GM19239 (cell line): ENCODE measurements at regions not wholly inside any gene's neighbourhood (a gene's known extent, or its start where the extent isn't known, plus 50 kb on each side); places are given as distances from the start of the nearest gene placed in this dataset.
"Not testable (repeated sequence)": the region's sequence is repeated elsewhere in the genome, so short reads cannot be mapped to it uniquely, and the experiment has no call there.

Source experiments
- DNase-seq: peaks from one replicate; pipeline ENCODE4 v3.0.0; 2011; ENCODE audit warnings: low spot score; ENCODE audit not compliant: insufficient read length
- FAIRE-seq: peaks from 2 replicates; lab custom pipeline; 2011; peaks lifted over from hg19 to GRCh38; lab: Jason Lieb, UNC

DNA sequence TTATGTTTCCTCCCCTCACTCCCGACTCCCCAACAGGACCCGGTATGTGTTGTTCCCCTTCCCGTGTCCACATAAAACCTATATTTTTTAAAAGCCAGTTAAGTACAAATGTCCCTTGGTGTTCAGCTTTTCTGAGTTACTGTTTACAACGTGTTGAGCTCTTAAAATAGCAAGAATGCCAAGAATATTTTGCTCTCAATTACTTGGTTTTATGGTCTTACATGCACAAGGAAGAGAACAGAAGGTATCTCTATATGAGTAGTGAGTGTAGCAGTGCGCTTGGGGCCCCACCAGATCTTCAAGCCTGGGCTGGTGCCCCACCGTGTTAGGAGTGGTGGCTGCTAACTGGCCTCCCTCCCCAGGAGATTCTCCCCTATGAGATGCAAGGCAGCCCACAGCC lies 75.3 kb downstream of the RIN2 start:
- DNase-seq = no peak
- no peak for FAIRE-seq

DNA sequence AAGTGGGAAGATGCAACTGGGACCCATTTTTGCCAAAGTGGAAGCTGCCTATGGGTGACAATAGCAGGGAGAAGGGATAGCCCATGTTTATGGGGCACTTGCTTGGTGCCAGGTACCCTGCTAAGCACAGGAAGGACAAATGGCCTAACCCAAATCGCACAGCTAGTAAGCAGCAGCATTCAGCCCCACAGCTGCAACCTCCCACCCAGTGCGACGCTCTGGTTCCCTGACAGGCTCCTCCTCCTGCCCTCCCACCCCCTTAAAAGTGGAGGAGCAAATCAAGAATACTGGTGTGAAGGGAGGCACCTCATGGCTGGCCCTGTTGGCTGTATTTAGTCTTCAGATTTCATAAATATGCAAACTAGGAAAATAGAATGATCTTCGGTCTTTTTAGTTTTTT lies 76.2 kb downstream of the RIN2 start:
- DNase-seq (no peak), FAIRE-seq (no peak)

DNA sequence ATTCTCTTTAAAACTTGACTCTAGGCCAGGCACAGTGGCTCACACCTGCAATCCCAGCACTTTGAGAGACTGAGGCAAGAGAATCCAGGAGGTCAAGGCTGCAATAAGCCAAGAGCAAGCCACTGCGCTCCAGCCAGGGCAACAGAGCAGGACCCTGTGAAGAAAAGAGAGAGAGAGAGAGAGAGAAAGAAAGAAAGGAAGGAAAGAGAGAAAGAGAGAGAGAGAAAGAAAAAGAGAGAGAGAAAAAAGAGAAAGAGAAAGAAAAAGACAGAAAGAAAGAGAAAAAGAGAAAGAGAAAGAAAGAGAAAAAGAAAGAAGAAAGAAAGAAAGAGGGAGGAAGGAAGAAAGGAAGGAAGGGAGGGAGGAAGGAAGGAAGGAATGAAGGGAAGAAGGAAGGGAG lies 76.7 kb downstream of the RIN2 start:
- no peak for FAIRE-seq

DNA sequence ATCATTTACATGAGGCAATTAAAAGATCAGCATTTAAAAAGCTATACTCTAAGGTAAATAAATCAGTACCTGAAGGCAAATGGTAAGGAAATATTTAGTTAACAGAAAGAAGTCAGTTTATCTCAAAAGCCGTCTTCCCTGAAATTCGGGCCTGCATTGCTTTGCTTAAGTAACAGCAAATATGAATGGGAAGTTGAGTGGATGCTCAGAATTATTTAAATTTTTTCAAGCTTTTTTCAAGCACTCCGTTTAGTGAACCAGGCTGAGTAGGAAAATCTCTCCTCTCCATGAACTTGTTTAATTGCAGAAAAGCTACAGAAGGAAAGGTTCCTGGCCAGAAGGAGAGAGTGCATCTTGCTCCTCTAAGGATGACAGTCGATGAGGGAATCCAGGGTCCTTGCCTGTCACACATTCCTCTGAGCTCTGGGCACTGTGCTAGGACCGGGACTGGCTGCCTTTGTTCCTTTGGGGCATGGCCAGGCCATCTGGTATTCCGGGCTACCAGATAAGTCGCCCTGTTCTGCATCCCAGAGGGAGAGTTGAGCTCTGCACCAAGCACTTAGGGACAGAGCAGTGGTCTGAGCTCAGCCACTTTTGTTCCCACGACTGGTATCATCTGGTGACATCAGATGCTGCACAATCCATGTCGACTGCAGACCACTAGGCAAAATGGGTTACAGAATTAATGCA lies 77.6 kb downstream of the RIN2 start:
- FAIRE-seq (no peak), DNase-seq (no peak)

More for the DNA sequence above, 76.7 kb downstream of the RIN2 start:
- DNase-seq = no peak

DNA sequence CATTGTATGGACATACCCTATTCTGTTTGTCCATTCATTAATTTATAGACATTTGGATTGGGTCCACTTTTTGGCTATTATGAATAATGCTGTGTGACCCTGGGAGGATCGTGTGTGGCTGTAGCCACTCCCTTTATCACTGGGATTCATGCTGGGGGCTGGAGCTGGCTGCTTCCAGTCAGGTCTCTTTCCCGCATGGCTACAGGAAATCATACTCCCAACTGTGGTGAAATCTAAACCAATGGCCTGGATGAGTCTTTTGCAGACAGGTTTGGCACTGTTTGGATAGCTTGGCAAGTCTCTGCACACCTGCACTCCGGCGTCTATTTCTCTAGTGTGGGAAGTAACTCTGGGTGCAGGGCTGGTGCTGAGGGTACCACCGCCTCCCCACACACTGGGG lies 80.4 kb downstream of the RIN2 start:
- DNase-seq (no peak), FAIRE-seq (no peak)

DNA sequence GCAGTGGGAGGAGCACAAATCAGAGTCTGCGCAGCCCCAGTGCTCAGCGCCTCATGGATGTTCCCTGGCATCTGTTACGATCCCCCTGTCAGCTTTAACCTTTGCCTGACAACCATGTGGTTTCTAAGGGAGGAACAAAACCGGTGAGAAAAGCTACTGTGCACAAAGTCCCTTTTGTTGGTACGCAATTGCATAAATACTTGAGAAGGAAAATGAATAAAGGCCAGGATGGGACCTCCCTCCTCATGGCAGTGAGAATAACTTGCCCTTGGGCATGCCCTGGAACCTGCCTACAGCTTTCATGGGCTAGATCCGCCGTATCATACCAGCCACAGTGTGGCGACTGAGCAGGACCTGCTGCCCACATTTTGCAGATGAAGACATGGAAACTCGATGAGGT lies 81.0 kb downstream of the RIN2 start:
- FAIRE-seq (no peak), DNase-seq (no peak)

DNA sequence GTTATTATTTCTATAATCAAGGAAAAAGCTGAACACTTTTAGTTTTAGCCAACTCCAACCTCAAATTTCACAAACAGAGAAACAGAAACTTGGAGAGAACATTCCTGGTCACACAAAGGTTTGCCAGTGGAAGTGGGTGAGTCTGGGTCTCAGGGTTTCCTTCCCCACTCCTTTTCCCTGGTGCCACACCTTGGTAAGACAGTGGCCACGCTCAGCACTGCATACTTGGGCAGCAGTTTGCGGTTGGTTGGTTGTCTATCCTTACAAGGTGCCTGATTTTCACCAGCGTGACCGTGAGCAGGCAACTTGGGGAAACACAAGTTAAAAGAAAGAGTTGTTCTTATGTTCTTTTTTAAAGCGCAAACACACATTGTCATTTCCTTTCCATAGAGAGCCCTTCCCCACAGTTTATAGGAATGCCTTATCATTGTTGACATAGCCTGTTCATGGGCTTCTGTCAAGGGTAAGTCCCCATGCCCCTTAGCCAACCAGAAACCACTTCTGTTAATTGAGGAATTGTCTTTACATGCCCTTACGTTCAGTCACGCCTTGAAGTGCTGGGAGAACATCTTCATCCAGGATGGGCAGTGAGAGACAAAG lies 82.2 kb downstream of the RIN2 start:
- FAIRE-seq (no peak), DNase-seq (no peak)

DNA sequence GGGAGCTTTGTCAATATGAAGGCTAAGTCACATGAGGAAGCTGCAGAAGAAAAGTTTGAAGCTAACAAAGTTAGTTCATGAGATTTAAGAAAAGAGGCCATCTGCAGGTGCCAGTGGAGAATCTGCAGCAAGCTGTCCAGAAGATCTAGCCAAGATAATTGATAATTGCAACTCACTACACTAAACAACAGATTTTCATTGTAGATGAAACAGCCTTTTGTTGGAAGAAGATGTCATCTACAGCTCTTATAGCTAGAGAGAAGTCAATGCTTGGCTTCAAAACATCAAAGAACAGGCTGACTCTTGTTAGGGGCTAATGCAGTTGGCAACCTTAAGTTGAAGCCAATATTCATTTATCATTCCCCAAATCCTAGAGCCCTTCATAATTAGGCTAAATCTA lies 83.7 kb downstream of the RIN2 start:
- no peak for FAIRE-seq
- DNase-seq = no peak

DNA sequence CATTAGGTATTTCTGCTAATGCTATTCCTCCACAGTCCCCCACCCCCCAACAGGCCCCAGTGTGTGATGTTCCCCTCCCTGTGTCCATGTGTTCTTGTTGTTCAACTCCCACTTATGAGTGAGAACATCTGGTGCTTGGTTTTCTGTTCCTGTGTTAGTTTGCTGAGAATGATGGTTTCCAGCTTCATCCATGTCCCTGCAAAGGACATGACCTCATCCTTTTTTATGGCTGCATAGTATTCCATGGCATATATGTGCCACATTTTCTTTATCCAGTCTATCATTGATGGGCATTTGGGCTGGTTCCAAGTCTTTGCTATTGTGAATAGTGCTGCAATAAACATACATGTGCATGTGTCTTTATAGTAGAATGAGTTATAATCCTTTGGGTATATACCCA lies 86.8 kb downstream of the RIN2 start:
- FAIRE-seq = not testable (repeated sequence)

DNA sequence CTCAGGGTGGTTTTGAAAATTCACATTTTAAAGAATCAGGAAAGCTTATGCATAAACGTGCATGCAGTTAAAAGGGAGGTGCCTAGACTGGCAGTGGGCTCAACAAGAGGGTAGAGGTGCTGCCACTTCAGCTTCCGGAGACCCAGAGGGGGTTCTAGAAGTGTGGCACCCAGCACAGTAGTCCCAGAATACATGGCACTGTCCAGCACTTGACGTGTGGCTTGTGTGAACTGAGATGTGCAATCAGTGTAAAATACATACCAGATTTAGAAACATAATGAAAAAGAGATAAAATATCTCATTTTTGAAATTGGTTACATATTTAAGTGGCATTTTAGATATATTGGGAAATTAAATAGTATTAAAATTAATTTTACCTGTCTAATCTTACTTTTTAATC lies 89.3 kb downstream of the RIN2 start:
- no peak for DNase-seq
- FAIRE-seq = no peak

More for the DNA sequence above, 86.8 kb downstream of the RIN2 start:
- DNase-seq = not testable (repeated sequence)

DNA sequence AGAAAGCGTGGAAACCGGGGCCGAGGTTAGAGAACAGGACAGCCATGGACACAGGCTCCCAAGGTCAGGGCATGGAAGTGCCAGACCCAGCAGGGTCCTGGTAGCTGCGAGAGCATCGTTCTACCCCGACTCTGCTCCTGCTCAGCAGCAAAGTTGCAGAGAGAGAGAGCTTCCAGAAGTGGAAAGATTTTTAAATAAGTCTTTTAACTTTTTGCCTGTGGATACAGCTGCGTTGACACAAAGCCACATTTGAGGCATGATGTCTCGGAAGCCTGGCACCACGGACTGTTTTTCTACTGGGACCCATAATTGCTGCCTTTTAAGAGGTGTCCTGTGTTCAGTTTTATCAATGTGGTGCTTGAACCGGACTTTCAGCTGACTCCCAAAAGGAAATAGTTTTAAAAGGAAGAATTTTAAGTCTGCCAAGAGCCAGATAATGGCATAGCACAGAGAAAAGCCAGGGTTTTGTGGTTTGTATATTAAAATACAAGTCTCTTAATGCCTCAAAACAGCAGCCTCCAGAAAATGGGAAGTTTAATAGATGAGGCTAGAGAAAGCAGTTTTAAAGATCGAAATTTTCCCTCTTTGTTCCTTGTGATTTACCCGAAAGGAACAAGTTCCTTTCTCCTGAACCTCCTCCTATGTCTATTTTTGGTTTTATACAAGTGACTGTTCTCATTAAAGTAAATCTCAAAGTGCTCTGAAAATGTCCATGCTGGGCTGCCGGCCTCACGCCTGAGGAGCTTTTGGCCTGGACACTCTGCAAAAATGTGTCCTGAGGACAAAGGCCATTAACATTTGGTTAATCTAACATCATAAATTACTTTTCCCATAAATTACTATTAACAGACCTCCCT lies 91.5 kb downstream of the RIN2 start:
- no peak for FAIRE-seq
- DNase-seq = no peak

DNA sequence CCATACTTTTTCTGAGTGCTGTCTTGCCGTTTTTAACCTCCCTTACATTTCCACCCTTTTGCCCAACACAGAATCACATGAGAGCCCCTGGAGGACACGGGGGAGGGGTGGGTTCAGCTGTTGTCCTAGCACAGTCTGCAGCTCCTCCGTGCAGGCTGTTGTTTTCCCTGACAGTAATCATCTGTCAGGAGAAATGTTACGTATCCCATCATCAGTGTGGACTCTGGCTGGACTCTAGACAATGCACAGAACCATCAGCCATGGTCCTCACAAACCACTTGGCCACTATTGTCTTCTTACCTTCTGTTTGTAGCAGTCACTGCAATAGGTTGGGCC lies 92.1 kb downstream of the RIN2 start:
- DNase-seq (no peak), FAIRE-seq (no peak)

DNA sequence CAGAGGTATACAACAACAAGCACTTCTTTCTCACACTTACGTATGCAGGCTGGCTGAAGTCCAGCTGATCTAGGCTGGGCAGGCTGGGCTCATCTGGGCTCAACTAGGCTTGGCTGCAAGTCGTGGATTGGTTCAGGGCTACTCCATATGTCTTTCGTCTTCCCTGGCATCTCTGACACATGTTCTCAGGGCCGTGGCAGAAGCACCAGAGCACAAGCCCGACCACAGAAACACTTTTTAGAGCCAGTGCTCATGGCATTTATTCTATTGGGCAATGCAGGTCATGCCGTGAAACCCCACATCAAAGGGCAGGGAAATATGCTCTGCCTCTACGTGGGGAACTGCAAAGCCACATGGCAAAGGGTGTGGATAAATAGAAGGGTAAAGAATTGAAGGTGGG lies 93.8 kb downstream of the RIN2 start:
- DNase-seq (no peak), FAIRE-seq (no peak)

DNA sequence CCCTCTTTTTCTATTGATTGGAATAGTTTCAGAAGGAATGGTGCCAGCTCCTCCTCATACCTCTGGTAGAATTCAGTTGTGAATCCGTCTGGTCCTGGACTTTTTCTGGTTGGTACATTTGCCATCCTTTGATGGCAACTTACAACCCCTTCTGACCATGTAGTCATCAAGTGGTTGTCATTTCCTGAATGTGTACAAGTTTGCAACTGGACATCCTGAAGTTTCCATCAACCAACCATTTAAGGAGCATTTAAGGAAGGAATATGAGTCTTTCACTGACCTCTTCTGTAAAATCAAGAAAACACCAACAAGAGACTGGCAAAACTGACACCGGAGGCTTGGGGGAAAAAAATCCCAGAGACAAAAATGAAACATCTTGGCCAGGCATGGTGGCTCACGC lies 97.4 kb downstream of the RIN2 start:
- no peak for FAIRE-seq
- no peak for DNase-seq

DNA sequence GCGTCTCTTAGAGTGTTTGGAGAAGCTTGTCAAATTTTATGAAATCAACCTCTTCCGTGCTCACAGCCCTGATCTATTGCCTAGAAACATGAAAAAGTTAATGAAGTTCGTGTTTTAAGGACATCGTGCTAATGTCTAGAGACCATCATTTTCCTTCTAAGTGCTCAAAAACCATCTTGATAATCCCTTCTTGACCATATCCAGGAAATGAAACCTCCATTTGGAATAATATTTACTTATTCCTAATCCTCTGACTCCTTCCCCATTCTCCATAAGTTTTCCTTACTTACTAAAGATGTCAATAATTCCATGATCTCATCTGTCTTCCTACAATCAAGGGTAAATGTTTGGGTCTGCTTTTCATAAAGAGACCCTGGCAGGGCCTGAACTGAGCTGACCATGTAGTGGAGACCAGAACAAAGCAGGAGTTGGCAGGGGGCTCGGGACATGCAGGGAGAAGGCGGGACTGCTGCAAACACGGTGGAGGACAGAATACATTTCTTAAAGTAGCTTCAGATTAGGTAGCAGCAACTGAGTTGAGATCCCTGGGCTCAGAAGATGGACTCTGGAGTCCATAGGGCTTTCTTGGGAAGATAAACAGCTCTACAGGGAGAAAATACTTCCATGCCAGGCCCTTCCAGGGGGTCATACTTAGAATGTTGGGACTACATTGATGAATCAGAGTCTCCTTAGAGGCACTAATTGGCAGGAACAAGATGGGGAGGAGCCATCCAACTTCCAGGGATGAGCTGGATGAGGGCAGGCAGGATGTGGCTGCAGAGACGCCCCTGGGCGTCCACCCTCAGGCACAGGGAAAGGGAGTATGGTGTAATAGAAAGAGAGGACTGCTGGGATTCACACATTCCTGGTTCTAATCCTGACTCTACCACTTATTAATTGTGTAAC lies 100.7 kb downstream of the RIN2 start:
- no peak for FAIRE-seq

DNA sequence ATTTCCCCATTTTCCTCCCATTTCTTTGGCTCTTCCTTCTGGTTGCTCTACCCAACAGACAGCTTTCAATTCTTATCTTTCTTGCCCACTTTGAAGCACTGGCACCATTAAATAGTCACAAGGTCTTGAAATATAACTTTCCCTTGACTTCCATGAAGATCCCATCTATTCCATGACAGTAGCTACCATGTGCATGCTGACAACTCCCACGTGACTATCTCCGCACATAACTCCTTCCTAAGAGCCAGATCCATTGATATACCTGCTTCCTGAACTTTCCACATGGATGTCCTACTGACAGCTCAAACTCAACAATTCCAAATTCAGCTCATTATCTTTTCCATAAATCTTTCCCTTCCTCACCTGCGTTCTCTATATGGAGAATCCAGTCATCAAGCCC lies 101.4 kb downstream of the RIN2 start:
- FAIRE-seq (no peak), DNase-seq (no peak)

More for the DNA sequence above, 100.7 kb downstream of the RIN2 start:
- DNase-seq = no peak

DNA sequence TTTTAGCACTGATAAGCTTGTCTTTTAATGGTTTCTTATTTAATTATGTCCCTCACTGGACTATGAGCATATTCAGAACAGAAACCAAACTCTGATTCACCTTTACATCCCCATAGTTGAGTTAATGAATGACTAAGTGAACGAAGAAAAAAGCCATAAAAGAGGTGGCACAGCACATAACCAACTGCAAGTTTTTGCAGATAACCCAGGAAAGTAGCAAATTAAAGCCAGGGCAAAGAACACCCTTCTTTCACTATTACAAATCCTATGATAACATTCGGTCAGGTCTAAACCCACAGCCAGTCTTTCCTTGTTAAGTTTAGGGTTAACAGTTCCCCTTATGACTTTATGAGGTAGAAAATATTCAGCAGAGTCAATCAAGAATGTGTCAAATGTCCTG lies 102.7 kb downstream of the RIN2 start:
- DNase-seq (no peak), FAIRE-seq (no peak)

DNA sequence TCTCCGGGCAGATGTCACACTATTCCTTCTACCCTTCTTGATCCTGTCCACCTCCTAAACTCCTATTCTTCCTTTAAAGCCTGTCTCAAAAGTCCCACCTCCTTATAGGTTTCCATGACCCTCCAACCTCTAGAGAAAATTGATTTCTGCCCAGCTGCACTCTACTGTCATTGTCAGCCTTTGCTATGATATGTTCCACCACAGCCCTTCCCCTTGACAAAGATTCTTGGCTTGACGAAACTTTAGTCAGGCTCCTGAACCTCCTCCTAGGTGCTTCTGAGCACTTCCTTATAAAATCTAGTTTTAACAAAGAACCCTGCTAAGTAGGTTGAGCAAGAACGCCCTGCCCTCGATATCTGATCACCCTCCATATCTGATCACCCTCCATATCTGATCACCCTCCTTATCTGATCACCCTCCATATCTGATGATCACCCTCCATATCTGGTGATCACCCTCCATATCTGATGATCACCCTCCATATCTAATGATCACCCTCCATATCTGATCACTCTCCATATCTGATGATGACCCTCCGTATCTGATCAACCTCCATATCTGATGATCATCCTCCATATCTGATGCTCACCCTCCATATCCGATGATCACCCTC lies 103.2 kb downstream of the RIN2 start:
- FAIRE-seq = no peak
- no peak for DNase-seq

DNA sequence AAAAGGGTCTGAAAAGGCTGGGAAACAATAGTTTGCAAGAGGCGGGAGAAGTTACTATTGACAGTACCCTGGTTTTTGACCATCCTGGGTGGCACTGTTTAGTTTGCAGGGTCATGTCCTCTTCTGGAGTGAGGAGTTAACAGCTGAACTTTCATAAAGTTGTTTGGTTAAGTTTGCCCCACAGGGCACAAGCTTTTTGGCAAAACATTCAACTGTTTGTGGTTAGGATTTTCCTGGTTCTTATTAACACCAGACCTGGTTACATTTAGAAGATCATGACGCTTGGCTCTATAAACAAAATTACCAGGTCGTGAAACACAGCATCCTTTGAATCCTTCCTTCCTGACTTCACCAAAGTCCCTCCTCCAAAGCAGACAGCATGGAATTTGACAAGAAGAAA lies 106.1 kb downstream of the RIN2 start:
- no peak for FAIRE-seq
- DNase-seq = no peak

DNA sequence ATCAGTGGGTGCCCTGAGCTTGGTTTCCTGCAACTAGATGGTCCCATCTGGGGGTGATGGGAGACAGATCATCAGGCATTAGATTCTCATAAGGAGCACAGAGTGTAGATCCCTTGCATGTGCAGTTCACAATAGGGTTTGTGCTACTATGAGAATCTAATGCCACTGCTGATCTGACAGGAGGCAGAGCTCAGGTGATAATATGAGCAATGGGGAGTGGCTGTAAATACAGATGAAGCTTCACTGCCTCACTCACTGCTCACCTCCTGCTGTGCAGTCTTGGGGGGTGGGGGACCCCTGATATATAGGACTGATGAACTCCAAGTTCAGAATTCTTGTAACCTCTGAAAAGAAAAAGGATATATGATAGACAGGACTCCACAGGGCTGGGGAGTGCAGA lies 108.0 kb downstream of the RIN2 start:
- no peak for DNase-seq
- FAIRE-seq = no peak
